CD4-positive, alpha-beta T cell (primary cell): ENCODE measurements at regions not wholly inside any gene's neighbourhood (a gene's known extent, or its start where the extent isn't known, plus 50 kb on each side); places are given as distances from the start of the nearest gene placed in this dataset.

Experiments used
- ATAC-seq: fragments of 200-7000 bp; cut with Tn5 transposase; one replicate; pipeline ENCODE4 v1.10.0; 2022; ENCODE audit warnings: mild to moderate bottlenecking; ENCODE audit not compliant: poor library complexity
- CTCF ChIA-PET: fragments of 350-600 bp; sonication (Branson Sonifier 250); formaldehyde crosslinking; loops from one replicate; lab custom pipeline; 2021; ENCODE audit warnings: antibody characterized with exemption, inconsistent platforms; lab: Charles Lee
- POLR2A ChIA-PET: fragments of 350-600 bp; sonication (Branson Sonifier 250); formaldehyde crosslinking; loops from one replicate; lab custom pipeline; 2021; ENCODE audit warnings: antibody characterized with exemption, inconsistent platforms; lab: Charles Lee
- DNase-seq, 14 experiments: peaks; one replicate each; pipeline ENCODE4 v3.0.0-alpha.2; 2013 to 2020; ENCODE audit warnings: mixed read lengths in 2 of 14
- H3K27ac ChIP-seq, 2 donors: one replicate each; pipeline versions ENCODE4 v1.5.1 to v1.7.0; 2013; ENCODE audit warnings: low read length in 2 of 2, low read depth in 1 of 2, mild to moderate bottlenecking in 1 of 2
- H3K27me3 ChIP-seq, 2 experiments: 1 replicate in 1 of 2; 2 replicates in 1 of 2; pipeline versions ENCODE4 v1.6.1 to v1.7.0; 2013; ENCODE audit warnings: low read length in 2 of 2, control low read depth in 1 of 2, mild to moderate bottlenecking in 1 of 2, moderate library complexity in 1 of 2; ENCODE audit not compliant: insufficient read depth in 2 of 2, control insufficient read depth in 1 of 2
- H3K36me3 ChIP-seq: one replicate; pipeline ENCODE4 v1.6.1; 2013; ENCODE audit warnings: low read length, control low read depth; ENCODE audit not compliant: insufficient read depth
- H3K4me1 ChIP-seq: one replicate; pipeline ENCODE4 v1.6.1; 2013; ENCODE audit warnings: low read length, control low read depth; ENCODE audit not compliant: insufficient read depth
- H3K4me3 ChIP-seq: one replicate; pipeline ENCODE4 v1.5.1; 2013; ENCODE audit warnings: mild to moderate bottlenecking, low read length, moderate library complexity
- H3K9me3 ChIP-seq, 2 experiments: 1 replicate in 1 of 2; 2 replicates in 1 of 2; pipeline versions ENCODE4 v1.6.1 to v1.7.0; 2013; ENCODE audit warnings: low read length in 2 of 2, mild to moderate bottlenecking in 2 of 2, control low read depth in 1 of 2, moderate library complexity in 1 of 2; ENCODE audit not compliant: control insufficient read depth in 1 of 2, insufficient read depth in 1 of 2
- H3K27ac Mint-ChIP-seq: one replicate; pipeline ENCODE4 v1.8.0; 2020; ENCODE audit warnings: mixed read lengths
- H3K27me3 Mint-ChIP-seq: one replicate; pipeline ENCODE4 v1.8.0; 2021; ENCODE audit warnings: mixed read lengths
- H3K36me3 Mint-ChIP-seq: one replicate; pipeline ENCODE4 v1.8.0; 2021; ENCODE audit warnings: low read depth, mixed read lengths
- H3K4me1 Mint-ChIP-seq: one replicate; pipeline ENCODE4 v1.8.0; 2021; ENCODE audit warnings: low read depth, mixed read lengths
- H3K4me3 Mint-ChIP-seq: one replicate; pipeline ENCODE4 v1.8.0; 2020; ENCODE audit warnings: mild to moderate bottlenecking, mixed read lengths
- H3K9me3 Mint-ChIP-seq: one replicate; pipeline ENCODE4 v1.8.0; 2020; ENCODE audit warnings: mixed read lengths
- CTCF ChIP-seq: fragments of 200-600 bp; IDR thresholded peaks from one replicate; pipeline ENCODE4 v1.8.0; 2022; ENCODE audit warnings: antibody characterized with exemption, mild to moderate bottlenecking
- intact Hi-C, 2 experiments: fragments of 100-400 bp; cut with DNase I in 1 of 2; cut with micrococcal nuclease in 1 of 2; formaldehyde crosslinking; loops; one replicate each; pipeline versions ENCODE4 v1.15.1 to v1.9.0; 2023 to 2025; cut with DNase I, micrococcal nuclease

- H3K4me3 ChIP-seq = no peak overlapping the region
- ChIA-PET POLR2A (no interaction called here), CTCF (no interaction called here)
- DNase-seq (no peak), ATAC-seq (no peak)
- no peaks in the 10 kb centered on the region for H3K36me3 ChIP-seq
- H3K4me3 Mint-ChIP-seq = no peak overlapping the region
- H3K4me1 ChIP-seq = no peaks in the 10 kb centered on the region
- no peaks in the 10 kb centered on the region for H3K36me3 Mint-ChIP-seq
- no peak overlapping the region for H3K27ac ChIP-seq
- peaks cover 2% of the 10 kb centered on the region for H3K9me3 Mint-ChIP-seq
- peaks cover 38% of the 10 kb centered on the region for H3K27me3 Mint-ChIP-seq
- no peak overlapping the region for H3K27ac Mint-ChIP-seq
- intact Hi-C loops = loop anchor here in 1 of 2 experiments (10.0 kb wide), 1 partner anchor 1575 kb away; no protein-coding TSS in a partner anchor
- no peak for TF ChIP-seq CTCF
- no peaks in the 10 kb centered on the region for H3K9me3 ChIP-seq
- H3K4me1 Mint-ChIP-seq = no peaks in the 10 kb centered on the region
- peaks cover 3 to 7% of the 10 kb centered on the region in 2 experiments for H3K27me3 ChIP-seq
Observed at GRCh38 chr9:77099388-77099787, 77.9 kb upstream of the VPS13A start.

DNA sequence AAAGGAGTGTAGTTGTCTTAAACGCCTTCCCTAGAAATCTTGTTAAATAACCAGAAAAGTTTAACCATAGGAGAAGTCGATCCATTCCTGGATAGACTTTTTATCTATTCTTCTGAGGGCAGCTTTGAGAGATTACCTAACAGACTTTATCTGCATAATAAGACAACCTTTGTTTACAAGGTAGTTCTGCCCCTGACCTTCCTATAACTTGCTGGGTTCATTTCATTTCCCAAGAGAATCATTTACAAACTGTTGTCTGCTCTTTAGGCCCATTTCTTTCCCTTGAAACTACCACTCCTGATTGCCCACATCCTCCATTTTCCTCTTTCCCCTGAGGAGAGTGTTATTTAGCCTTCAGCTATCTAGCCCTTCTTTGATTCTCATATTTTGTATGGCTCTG lies 65.9 kb upstream of the VPS13A start:
- ChIA-PET POLR2A (no interaction called here), CTCF (no interaction called here)
- no peak for TF ChIP-seq CTCF
- Mint-ChIP-seq H3K36me3 (no peaks in the 10 kb centered on the region), H3K9me3 (no peaks in the 10 kb centered on the region), H3K4me1 (no peaks in the 10 kb centered on the region), H3K4me3 (no peak overlapping the region), H3K27me3 (peaks cover 14% of the 10 kb centered on the region), H3K27ac (no peak overlapping the region)
- no peaks in the 10 kb centered on the region for H3K4me1 ChIP-seq
- H3K9me3 ChIP-seq = no peaks in the 10 kb centered on the region
- ATAC-seq (no peak), DNase-seq (no peak)
- H3K27me3 ChIP-seq = peaks cover 0 to 4% of the 10 kb centered on the region in 2 experiments
- H3K27ac ChIP-seq = no peak overlapping the region
- intact Hi-C loops = no loop called here
- no peaks in the 10 kb centered on the region for H3K36me3 ChIP-seq
- no peak overlapping the region for H3K4me3 ChIP-seq

- no peaks in the 10 kb centered on the region for H3K4me1 Mint-ChIP-seq
- Histone ChIP-seq H3K36me3 (no peaks in the 10 kb centered on the region), H3K9me3 (peaks cover 0 to 15% of the 10 kb centered on the region in 2 experiments), H3K4me1 (no peaks in the 10 kb centered on the region), H3K27me3 (peaks cover 0 to 17% of the 10 kb centered on the region in 2 experiments), H3K4me3 (no peak overlapping the region), H3K27ac (no peak overlapping the region)
- ChIA-PET POLR2A (no interaction called here), CTCF (no interaction called here)
- no peaks in the 10 kb centered on the region for H3K9me3 Mint-ChIP-seq
- no peaks in the 10 kb centered on the region for H3K36me3 Mint-ChIP-seq
- no peak overlapping the region for H3K27ac Mint-ChIP-seq
- ATAC-seq (no peak), DNase-seq (no peak)
- TF ChIP-seq CTCF = no peak
- no peak overlapping the region for H3K4me3 Mint-ChIP-seq
- peaks cover 17% of the 10 kb centered on the region for H3K27me3 Mint-ChIP-seq
- intact Hi-C loops = no loop called here
Observed at GRCh38 chr9:77125665-77126064, 51.7 kb upstream of the VPS13A start.
